MM.1S (cell line): ENCODE measurements at regions not wholly inside any gene's neighbourhood (a gene's known extent, or its start where the extent isn't known, plus 50 kb on each side); places are given as distances from the start of the nearest gene placed in this dataset.

Experiments used
- DNase-seq: peaks from one replicate; pipeline ENCODE4 v3.0.0-alpha.2; 2015
- H2AFZ ChIP-seq: fragments of 300-600 bp; sonication (generic); 2 replicates; pipeline ENCODE4 v1.6.0; 2016; ENCODE audit warnings: antibody characterized with exemption, low read length
- H3F3A ChIP-seq: fragments of 300-600 bp; sonication (generic); 2 replicates; pipeline ENCODE4 v1.6.1; 2016; ENCODE audit warnings: mild to moderate bottlenecking, antibody characterized with exemption, low read length, moderate library complexity, mixed read lengths; ENCODE audit not compliant: insufficient read depth
- H3K27ac ChIP-seq: fragments of 300-600 bp; sonication (generic); 2 replicates; pipeline ENCODE4 v1.5.1; 2016; ENCODE audit warnings: mild to moderate bottlenecking, low read length
- H3K27me3 ChIP-seq: fragments of 300-600 bp; sonication (generic); replicated peaks from 2 replicates; pipeline ENCODE4 v1.6.0; 2016; ENCODE audit warnings: low read length; ENCODE audit not compliant: insufficient read depth
- H3K36me3 ChIP-seq: fragments of 300-600 bp; sonication (generic); replicated peaks from 2 replicates; pipeline ENCODE4 v1.6.1; 2016; ENCODE audit warnings: mild to moderate bottlenecking, low read length, mixed read lengths; ENCODE audit not compliant: insufficient read depth
- H3K4me1 ChIP-seq: fragments of 300-600 bp; sonication (generic); 2 replicates; pipeline ENCODE4 v1.6.1; 2016; ENCODE audit warnings: low read length, mixed read lengths
- H3K4me2 ChIP-seq: fragments of 300-600 bp; sonication (generic); 2 replicates; pipeline ENCODE4 v1.6.0; 2016; ENCODE audit warnings: low read depth, low read length
- H3K4me3 ChIP-seq: fragments of 300-600 bp; sonication (generic); 2 replicates; pipeline ENCODE4 v1.5.1; 2016; ENCODE audit warnings: low read length, mixed read lengths
- H3K79me2 ChIP-seq: fragments of 300-600 bp; sonication (generic); 2 replicates; pipeline ENCODE4 v1.6.1; 2016; ENCODE audit warnings: mixed run types, low read length, mixed read lengths
- H3K9ac ChIP-seq: fragments of 300-600 bp; sonication (generic); 2 replicates; pipeline ENCODE4 v1.6.1; 2016; ENCODE audit warnings: low read length, mixed read lengths
- H3K9me2 ChIP-seq: fragments of 300-600 bp; sonication (generic); replicated peaks from 2 replicates; pipeline ENCODE4 v1.6.1; 2016; ENCODE audit warnings: mild to moderate bottlenecking, low read length, mixed read lengths; ENCODE audit not compliant: insufficient read depth
- H3K9me3 ChIP-seq: fragments of 300-600 bp; sonication (generic); replicated peaks from 2 replicates; pipeline ENCODE4 v1.6.1; 2016; ENCODE audit warnings: mild to moderate bottlenecking, low read length, mixed read lengths; ENCODE audit not compliant: insufficient read depth
- H4K20me1 ChIP-seq: fragments of 300-600 bp; sonication (generic); 2 replicates; pipeline ENCODE4 v1.6.1; 2016; ENCODE audit warnings: mild to moderate bottlenecking, low read length, moderate library complexity, mixed read lengths; ENCODE audit not compliant: insufficient read depth
- CTCF ChIP-seq: fragments of 300-600 bp; sonication (generic); IDR thresholded peaks from 2 replicates; pipeline ENCODE4 v1.5.1; 2016; ENCODE audit warnings: antibody characterized with exemption, low read length, mixed read lengths
- EZH2 ChIP-seq: fragments of 300-600 bp; sonication (generic); optimal IDR thresholded peaks from 2 replicates; pipeline ENCODE3; 2017; ENCODE audit warnings: low read depth, mild to moderate bottlenecking, antibody characterized with exemption, low read length, mixed read lengths
- EZH2phosphoT487 ChIP-seq: fragments of 300-600 bp; sonication (generic); IDR thresholded peaks from 2 replicates; pipeline ENCODE4 v1.6.1; 2018; ENCODE audit warnings: antibody characterized with exemption, low read length

DNA sequence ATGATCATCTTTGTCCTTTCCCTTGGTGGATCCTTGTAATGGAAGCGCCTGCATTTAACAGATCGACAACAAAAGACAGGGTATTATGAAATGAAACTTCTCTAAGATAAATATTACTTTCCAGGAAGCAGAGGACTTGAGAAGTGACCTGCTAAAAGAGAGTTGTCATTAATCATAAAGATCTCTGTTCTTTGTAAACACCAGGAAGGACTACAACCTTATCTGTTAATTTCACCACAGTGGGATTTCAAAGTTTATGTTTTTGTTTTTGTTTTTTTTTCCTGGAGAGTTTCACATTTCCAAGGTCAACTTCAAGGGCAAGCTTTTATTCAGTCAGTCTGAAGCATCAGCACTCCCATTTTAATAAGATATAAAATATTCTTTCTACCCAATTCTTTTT is 170.9 kb downstream of the RCHY1 start:
- H3K4me2 ChIP-seq, result no peak overlapping the region
- no peaks in the 10 kb centered on the region for H3F3A ChIP-seq
- H3K9me2 ChIP-seq, result no peaks in the 10 kb centered on the region
- H4K20me1 ChIP-seq, result no peaks in the 10 kb centered on the region
- H2AFZ ChIP-seq, result no peak overlapping the region
- H3K9ac ChIP-seq, result no peak overlapping the region
- no peaks in the 10 kb centered on the region for H3K27me3 ChIP-seq
- H3K27ac ChIP-seq, result no peak overlapping the region
- no peaks in the 10 kb centered on the region for H3K9me3 ChIP-seq
- no peak overlapping the region for H3K4me3 ChIP-seq
- H3K4me1 ChIP-seq, result no peaks in the 10 kb centered on the region
- no peaks in the 10 kb centered on the region for H3K79me2 ChIP-seq
- TF ChIP-seq CTCF, result no peak
- no peak for TF ChIP-seq EZH2
- no peak for TF ChIP-seq EZH2phosphoT487
- no peaks in the 10 kb centered on the region for H3K36me3 ChIP-seq
- no peak for DNase-seq

DNA sequence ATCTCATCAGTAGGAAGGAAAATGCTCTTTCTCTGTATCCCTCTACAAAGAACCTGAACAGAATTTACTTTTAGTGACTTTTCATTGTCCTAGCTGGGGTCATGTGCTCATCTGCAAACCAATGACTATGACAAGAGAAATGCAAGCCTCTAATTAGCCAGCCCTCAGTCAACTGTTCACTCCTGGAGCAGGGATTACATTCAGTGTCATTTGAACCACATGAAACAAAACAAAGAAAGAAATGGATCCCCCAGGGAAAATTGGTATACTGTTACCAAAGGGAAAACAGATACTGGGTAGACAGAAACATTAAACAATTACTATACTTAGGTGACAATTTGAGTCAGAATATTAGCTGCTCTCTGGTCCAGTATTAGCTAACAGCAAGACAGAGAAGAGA is 173.6 kb downstream of the RCHY1 start:
- no peak for DNase-seq
- Histone ChIP-seq H3K79me2 (no peaks in the 10 kb centered on the region), H3K4me3 (no peak overlapping the region), H3K4me2 (no peak overlapping the region), H3K9me3 (no peaks in the 10 kb centered on the region), H4K20me1 (no peaks in the 10 kb centered on the region), H3K27me3 (no peaks in the 10 kb centered on the region), H3K9ac (no peak overlapping the region), H3K27ac (no peak overlapping the region), H3K4me1 (no peaks in the 10 kb centered on the region), H3K36me3 (no peaks in the 10 kb centered on the region), H3K9me2 (no peaks in the 10 kb centered on the region), H2AFZ (no peak overlapping the region), H3F3A (no peaks in the 10 kb centered on the region)
- TF ChIP-seq EZH2phosphoT487 (no peak), CTCF (no peak), EZH2 (no peak)

DNA sequence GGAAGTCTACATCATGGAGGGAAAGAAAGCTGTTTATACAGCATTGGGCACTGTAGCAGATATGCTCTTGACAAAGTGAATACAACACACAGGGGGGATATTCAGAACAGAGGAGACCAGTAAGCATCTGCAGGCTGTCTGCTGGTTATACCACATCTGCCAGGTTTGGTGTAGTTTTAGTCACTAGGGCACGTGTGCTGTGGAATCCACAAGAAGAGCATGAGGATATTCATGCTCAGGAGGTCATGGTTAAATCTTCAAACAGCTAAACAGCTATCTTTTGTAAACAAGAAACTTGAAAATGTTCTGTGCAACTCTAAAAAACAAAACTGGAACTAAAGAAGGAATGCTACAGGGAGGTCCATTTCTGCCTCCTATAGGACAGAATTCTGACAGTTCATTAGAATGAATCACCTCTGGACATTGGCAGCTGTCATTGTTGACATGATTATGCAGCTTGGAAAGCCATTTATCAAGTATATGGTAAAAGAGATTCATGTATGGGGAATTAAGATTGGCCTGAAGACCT is 175.8 kb downstream of the RCHY1 start:
- Histone ChIP-seq H3K79me2 (no peaks in the 10 kb centered on the region), H4K20me1 (no peaks in the 10 kb centered on the region), H3K36me3 (no peaks in the 10 kb centered on the region), H3K4me2 (no peak overlapping the region), H2AFZ (no peak overlapping the region), H3K4me1 (no peaks in the 10 kb centered on the region), H3K27ac (no peak overlapping the region), H3K27me3 (no peaks in the 10 kb centered on the region), H3K9ac (no peak overlapping the region), H3K9me3 (no peaks in the 10 kb centered on the region), H3F3A (no peaks in the 10 kb centered on the region), H3K4me3 (no peak overlapping the region), H3K9me2 (no peaks in the 10 kb centered on the region)
- TF ChIP-seq CTCF (no peak), EZH2phosphoT487 (no peak), EZH2 (no peak)
- DNase-seq, result no peak
